ENCODE measurements at regions not wholly inside any gene's neighbourhood (a gene's known extent, or its start where the extent isn't known, plus 50 kb on each side); places are given as distances from the start of the nearest gene placed in this dataset.

DNA sequence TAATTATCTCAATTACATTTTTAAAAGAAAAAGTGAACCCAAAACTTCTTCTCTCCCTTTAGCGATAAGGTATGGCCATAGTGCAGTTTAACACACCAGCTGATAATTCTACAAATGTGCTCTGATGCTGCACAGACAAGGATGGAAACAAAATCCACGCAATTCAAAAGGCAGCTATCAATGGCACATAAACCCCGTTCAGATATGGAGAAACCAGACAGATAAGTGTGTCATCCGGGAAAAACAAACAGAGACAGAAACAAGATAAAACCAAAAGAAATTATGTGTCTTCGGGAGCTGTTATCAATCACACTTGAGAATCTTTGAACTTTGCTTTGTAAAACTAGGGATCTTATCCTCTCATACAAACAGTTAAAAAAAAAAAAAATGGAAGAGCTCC is 73.6 kb downstream of the SIPA1L2 start:
- no peak for DNase-seq (ENCODE audit: low read depth)

DNA sequence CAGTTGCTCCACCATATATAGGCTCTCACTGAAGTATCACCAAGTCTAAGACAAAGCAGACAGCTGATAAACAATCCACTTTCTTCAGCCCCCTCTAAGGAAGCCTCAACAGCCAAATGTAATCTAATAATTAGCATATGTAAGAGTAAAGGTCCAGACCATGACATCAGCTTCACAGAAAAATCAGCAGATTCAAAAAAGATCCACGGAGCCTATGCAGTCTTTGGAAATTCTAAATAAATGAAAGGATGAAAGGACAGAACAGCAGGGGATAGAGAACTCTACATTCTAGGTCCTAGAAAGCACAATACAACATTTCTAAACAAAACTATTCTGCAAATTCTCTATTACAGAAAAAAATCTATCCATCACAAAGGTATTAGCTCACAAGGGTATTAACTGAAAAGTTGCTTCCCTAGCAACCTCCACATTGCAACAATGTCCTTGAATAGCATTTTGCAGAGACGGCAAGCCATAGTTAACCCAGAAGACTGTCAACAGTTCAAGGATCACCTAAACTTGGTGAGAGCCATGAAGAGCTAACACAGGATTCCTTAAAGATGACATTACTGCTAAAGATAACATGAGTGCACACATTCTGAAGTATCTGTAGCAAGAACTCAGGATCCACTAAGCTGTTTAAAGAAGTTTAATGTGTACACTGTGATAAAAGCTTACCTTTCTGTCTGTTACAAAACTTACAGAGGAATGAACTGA is 74.3 kb downstream of the SIPA1L2 start:
- DNase-seq (ENCODE audit: low read depth), result peak; percentile 25

DNA sequence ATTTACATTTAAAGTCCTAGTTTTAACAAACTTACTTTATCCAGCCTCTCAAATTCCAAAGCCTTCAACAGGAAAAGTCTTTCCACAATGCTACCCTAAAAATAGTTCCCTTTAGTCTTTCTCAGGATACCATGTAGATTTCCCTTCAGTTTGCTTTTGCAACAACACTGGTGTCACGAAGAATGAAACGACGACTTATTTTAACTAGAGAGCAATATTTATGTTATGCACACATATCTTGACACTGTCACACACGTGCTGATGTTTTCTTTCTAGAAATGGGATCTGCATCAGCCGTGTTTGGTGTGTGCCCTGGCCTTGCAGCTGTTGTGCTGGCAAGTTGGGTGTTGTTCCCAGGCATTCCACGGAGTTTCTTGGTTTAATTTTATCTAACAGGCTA is 75.5 kb downstream of the SIPA1L2 start:
- peak; percentile 66 for DNase-seq (ENCODE audit: low read depth)

DNA sequence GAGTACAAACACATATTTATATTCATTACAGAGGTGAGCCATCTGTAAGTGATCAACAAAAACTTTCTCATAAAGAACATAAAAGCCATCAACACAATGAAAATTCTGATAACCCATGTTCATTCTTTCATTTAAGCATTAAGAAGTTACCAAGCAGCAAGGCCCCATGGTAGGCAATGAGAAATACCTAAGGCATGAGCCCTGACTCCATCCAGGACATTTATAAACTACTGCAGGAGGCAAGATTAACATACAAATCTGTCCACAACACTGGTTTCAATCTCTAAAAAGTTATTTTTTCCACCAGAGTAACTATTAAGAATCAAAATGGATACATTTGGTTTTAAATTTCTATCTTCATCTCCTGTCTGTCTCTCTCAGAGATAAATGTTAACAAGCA is 76.1 kb downstream of the SIPA1L2 start:
- DNase-seq (ENCODE audit: low read depth), result no peak

DNA sequence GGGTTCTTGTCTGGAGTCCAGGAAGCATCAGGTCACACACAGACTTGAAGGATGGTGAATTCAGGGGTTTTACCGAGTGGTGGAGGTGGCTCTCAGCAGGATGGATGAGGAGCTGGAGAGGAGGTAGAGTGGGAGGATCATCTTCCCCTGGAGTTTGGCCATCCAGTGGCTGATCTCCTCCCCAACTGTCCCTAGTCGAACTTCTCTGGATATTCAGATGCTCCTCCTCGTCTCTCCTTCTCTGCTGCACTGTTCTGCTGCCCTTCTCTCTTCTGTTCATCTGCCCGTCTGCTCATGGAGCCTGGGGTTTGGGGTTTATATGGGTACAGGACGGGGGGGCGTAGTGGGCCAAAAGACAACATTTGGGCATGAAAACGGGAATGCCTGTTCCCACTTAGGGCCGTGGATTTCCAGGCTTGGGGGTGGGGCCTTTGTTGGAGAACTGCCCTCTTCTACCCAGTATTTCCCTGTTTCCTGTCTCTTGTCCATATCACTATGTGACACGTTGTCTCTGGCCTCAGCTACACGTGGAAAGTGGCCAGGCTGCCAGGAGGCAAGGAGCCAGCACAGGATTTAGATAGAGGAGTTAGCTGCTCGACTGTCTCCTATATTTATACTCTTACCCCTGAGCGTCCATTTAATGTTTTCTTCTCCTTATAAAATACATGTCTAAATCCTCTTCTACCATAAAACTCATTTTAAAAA is 76.7 kb downstream of the SIPA1L2 start:
- DNase-seq (ENCODE audit: low read depth), result peak; percentile 28

DNA sequence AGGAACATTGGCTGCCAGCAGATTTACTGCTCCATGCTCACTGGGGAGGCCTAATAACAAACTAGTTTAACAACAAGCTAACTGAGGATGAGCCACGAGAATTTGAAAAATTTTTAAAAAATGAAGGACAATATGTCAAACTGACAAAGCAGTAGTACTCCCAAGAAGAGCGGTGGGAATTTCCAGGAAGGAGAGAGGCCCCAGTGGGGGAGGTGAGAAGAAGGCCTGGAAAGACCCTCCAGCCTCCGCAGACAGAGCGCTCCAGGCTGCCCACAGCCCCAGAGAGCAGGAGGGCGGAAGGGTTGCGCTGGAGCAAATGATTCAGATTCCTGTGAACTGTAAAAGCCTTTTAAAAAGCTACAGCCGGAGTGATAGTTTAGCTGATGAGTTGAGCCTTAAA is 78.5 kb downstream of the SIPA1L2 start:
- no peak for DNase-seq (ENCODE audit: low read depth)

DNA sequence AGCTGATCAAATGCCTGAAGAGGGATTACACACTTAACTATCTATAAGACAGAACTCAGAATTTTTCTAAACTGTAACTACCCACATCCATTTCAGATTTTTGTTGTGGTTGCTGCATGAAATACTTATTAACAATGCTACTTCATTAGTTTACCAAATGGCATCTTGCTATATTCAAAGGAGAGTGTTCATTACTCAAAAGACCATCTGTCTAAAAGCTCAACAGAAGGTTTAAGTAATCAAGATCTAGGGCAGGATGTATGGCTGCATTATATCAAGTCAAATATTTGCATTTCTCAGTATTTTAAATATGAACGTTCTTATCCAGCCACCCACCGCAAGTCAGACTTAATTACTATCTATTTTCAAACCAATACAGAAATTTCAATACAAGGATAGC is 79.9 kb downstream of the SIPA1L2 start:
- DNase-seq (ENCODE audit: low read depth), result no peak

DNA sequence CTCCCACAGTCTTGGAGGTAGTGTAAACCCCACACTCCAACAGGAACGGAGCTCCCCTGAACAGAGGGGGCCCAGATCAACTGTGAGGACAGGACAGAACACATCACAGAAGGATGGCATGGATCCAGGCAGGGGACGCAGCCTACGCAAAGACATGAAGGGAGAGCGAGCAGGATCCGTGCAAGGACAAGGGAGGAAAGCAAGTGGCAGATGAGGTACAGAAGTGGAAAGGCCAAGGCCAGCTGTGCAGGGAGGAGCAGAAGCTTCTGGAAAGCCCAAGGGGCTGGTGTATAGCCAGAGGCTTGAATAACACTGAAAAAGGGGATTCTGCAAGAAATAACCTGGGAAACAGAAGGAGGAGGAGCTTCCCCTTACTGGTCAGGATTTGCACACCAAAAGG is 81.2 kb downstream of the SIPA1L2 start:
- no peak for DNase-seq (ENCODE audit: low read depth)

DNA sequence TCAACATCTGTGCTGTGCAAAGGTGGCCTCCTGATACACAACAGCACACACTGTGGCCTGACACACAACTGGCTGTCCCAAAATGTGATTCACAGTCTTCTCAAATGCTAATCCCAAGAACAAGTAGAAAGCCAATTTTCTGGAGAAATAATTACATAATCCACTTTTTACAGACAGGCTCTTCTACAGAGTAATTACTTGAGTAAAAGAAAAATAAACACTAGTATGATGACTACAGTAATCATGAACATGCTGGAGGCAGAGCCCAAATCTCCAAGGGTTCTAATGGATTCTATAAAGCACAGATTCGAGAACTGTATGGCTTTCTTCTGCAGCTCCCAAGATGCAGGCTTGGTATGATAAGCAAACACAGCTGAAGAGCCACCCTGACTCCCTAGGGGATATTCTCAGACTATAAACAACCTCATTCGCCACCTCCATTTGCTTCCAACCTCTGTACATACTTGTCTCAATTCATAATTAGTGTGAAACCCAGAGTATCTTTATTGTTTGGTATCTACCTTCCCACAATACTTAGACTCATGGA is 81.9 kb downstream of the SIPA1L2 start:
- DNase-seq (ENCODE audit: low read depth), result no peak

DNA sequence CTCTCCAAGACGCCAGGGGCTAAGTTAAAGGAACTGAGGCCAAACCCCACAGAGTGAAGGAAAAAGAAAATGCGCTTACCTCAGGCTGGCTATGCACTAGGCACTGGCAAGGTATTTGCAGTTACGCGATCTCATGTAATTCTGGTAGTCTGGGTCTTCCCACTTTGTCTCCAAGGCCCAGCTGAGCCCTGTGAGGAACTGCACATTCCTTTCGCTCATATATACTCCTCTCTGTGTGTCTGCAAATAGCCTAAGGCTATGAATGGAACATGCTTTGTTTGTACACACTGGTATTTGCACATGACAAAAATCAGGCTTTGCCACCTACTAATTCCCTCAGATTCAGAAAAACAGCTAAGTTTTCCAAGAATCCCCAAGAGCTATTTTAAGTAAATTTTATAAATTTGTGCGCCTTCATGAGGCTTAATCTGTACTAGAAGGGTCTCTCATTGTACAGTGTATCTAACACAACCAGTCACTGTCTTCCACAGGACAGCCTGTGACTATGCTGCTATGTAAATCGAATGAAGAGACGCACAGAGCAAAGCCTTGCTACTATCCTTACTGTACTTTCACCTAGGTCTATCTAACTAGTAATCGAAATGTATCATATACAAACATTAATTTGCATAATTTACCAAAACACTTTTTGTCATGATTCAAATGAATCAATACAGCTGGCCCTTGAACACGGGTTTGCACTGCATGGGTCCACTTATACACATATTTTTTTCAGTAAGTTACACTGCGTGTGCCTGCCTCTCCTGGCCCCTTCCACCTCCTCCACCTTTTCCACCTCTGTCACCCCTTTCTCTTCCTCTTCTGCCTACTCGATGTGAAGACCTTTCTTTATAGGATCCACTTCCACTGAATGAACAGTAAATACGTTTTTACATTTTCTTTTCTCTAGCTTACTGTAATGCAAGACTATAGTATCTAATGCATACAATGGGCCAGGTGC is 87.0 kb downstream of the SIPA1L2 start:
- no peak for DNase-seq (ENCODE audit: low read depth)

DNA sequence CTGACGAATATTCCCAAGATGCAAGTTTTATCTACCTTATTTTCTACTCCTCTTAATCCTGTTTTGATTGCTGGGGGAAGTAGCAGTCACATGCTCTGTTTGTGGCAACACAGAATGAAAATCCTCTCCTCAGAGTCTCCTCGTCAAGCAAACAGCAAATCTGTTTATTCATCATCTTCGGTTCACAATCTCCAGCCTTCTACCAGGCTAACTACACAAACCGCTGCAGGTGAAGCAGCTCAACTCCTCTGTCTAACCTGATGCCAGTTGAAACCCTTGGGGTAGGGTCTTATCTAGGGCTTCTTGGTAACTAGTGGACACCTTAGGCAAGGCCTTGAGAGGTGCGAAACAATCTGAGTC is 91.0 kb downstream of the SIPA1L2 start:
- no peak for DNase-seq (ENCODE audit: low read depth)

DNA sequence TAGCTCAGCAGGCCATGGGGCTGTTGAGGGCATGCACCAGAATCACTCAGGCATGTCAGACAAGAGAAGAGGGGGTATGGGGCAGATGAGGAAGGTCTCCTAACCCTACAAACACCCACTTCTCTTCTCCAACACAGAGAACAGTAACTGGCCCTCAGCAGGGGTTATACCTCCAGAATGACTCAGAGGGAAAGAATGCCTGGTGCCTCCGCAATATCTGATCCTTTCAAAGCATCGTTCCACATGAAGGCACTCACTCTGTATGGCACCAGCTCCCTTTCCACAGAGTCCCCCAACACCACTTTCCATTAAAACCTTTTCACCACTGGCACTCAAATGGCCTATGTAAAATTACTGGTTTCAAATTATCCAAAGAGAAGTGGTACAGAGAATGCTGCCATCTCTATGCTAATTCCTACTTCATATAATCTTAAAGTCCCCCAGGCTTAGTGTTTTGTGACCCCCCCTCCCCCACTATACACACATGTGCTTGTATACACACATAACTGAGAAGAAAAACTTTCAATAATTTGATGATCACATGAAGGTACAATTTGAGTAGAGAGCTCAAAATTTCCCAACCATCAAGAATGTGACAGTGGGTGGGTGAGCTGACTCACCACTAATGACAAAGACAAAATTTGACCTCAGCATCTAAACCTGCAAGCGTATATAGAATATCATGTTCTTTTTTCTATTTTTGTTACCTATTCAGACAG is 91.5 kb downstream of the SIPA1L2 start:
- peak; percentile 36 for DNase-seq (ENCODE audit: low read depth)

DNA sequence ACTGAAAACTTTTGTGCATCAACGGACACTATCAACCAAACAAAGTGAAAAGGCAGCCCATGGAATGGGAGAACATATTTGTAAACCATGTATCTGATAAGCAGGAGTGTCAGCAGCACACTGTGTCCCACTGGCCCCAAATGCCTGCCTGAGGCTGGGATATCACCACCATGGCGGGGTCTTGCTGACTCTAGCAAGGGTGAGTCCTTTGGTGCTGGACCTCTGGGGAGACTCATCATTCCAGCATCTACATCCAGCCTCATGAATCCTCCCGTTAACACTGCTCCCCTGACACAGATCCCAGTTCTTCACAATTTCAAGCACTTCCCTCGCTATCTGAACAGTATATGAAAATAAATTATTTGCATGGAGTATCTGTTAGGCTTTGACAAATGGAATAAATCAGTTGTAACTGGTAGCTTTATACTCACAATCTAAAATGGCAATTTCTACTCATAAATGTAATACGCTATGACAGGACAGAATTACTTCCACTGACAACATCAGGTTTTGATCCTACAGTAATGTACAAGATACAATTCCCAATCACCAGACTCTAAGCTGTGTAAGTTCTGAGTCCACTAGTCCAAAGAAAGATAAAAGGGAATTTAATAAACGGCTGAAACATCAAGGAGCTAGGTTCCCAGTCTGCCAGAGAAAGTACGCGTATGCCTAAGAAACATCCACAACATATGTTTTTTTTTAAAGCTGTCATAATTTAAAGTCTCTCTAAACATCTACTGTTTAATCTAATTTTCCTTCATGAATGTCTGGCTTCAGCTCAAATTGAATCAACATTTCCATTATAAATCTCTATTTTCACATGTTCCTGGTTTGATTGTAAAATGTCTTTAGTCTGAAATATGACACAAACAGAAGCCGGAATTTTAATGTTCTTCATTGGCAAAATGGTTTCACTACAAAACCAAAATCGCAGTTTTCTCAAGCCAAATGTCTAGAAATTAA is 95.1 kb downstream of the SIPA1L2 start:
- no peak for DNase-seq (ENCODE audit: low read depth)

DNA sequence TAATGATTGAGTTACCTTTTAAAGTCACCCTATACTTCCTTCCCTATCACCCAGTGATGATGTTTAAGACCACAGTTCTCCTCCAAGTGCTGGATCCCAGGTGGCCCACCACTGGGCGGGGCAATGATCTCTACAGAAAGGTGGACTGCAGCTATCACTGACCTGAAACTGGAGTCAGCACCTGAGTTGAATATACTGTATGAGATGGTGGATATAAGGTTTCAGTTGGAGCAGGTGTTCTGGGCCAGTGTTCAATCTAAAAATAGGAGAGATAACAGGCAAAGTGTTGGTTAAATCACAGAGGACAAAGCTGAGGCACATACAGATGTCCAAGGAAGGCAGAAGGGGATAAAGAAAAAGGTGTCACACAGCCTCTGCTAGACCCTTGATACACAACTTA is 96.6 kb downstream of the SIPA1L2 start:
- DNase-seq (ENCODE audit: low read depth), result peak; percentile 18

DNA sequence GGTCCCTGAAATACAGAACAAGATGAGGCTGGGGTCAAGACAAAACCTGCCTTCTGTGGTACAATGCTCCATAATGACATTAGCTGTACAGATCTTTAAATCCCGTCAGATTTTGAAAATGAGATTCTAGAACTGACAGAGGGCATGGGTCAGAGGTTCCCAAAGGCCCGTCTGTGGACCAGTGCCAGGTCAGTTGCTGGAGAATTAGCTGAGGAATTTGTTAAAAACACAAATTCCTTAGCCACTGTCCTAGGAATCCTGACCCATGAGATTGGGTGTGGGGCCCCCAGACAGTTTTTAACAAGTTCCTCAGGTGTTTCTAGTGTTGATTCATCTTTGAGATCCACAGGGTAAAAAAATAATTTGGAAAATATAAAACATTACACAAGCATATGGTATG is 97.0 kb downstream of the SIPA1L2 start:
- DNase-seq (ENCODE audit: low read depth), result no peak

DNA sequence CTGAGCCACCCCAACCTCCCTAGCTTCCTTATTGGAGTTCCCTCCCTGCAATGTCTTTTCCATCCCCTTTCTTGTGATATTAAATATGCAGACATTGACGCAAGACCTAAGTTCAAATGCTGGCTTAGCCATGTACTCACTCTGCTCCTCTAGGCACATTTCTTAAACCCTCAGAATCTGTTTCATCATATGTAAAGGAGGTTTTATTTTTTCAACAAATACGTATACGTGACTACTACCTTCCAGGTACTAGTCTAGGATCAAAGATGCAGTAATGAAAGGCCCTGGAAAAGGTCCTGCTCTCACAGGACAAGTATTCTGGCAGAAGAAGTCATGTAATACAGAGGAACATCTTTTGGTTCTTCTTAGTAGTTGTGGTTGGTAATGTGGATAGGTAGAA is 98.6 kb downstream of the SIPA1L2 start:
- DNase-seq (ENCODE audit: low read depth), result no peak

DNA sequence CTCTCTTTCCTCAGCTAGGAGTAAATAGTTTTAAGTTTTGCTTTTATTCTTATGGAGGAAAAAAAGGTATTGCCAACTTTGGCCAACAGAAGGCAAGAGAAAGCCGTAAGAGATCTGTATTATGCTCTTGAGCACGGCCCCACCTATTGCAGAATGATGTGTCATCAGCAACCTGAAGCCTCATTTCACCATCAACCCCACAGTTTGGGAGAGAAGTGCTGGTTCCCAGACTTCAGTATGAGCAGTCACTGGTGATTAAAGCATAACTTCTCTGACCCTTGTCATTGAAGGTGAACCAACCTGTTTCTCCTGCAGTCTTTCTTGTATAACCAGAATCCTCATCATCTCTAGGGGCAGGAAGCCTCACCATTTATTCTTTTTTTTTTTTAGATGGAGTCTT is 100.2 kb downstream of the SIPA1L2 start:
- DNase-seq (ENCODE audit: low read depth), result no peak

DNA sequence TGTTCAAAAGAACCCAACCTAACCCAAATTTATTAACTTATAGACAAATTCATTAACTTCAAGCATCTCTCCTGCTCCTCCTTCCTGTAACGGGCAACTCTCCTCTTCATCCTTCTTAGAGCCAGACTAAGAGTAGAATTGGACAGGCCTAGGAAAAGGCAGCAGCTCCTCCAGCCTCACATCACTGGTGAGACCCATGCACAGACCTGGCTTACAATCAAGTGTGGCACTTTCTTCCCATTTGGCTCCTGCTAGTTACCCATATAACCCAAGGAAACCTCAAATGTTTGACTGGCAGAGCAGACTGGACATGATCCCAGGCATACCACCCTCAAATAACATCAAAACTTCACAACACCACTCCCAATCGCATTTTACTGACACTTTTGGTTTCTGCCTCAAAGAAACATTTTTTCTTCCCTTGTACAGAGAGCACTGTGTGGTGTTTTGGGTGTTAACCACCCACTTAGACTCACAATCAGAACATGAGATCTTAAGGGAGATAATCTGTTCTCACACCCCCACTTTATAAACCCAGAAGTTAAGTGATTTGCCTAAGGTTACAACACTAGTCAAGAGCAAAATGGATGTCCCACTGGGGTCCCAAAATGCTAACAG is 101.4 kb downstream of the SIPA1L2 start:
- no peak for DNase-seq (ENCODE audit: low read depth)

DNA sequence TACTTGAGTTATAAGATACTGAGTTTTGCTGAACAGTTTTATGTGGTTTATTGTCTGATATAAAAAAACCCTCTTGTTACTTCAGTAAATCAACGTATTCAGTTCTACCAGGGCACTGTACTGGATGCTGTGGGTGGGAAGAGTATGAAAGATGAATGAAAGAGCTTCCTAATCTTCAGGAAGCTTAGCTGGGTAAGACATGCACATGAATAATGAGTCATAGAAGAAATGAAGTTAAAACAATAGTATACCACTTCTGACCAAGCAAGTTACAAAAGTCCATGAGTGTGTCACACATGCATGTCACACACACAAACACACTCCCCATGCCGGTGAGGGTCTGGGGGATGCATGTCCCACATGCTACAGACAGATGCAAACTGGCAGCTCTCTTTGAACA is 105.9 kb downstream of the SIPA1L2 start:
- DNase-seq (ENCODE audit: low read depth), result no peak

Data from myocyte (in vitro differentiated cells).